ENCODE measurements at regions not wholly inside any gene's neighbourhood (a gene's known extent, or its start where the extent isn't known, plus 50 kb on each side); places are given as distances from the start of the nearest gene placed in this dataset.

DNA sequence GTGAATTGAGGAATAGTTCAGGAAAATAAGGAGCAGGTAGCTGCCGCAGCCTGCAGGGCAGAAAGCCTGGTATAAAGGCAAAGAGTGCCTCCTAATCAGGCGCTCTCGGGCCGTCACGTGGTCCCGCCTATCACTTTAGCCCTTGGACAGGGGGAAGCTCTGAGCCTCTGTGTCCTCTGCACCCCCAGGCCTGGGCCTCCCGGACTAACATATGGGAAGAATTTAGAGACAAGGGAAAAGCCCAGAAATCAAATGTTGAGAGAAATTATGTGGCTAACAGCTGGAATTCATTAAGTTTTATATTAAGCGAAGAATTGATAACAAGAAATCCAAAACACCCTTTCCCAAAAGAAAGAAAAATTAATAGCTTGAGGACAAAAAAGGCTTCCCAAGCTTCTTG, 417.7 kb downstream of the ATP23 start:
- TF ChIP-seq YY1 (IDR thresholded peaks at IDR 0.05; ENCODE audit: insufficient read depth, insufficient read length) (no peak), SUZ12 (IDR thresholded peaks at IDR 0.05; ENCODE audit: extremely low read depth, insufficient read depth, insufficient read length) (no peak), ZNF274 (IDR thresholded peaks at IDR 0.05; ENCODE audit: low read depth, low read length) (no peak)
